Activated CD4-positive, alpha-beta T cell treated with anti-CD3 and anti-CD28 coated beads, Interleukin-2, amount 10 ng/mL, durations not matched to agents 7 days and 5 days (primary cell): ENCODE measurements at regions not wholly inside any gene's neighbourhood (a gene's known extent, or its start where the extent isn't known, plus 50 kb on each side); places are given as distances from the start of the nearest gene placed in this dataset.

Experiments used
- CTCF ChIA-PET: fragments of 350-600 bp; sonication (Branson Sonifier 250); formaldehyde crosslinking; loops from one replicate; lab custom pipeline; 2021; ENCODE audit warnings: antibody characterized with exemption; lab: Charles Lee
- POLR2A ChIA-PET: fragments of 350-600 bp; sonication (Branson Sonifier 250); formaldehyde crosslinking; loops from one replicate; lab custom pipeline; 2021; ENCODE audit warnings: antibody characterized with exemption; lab: Charles Lee
- DNase-seq: peaks from one replicate; pipeline ENCODE4 v3.0.0-alpha.2; 2020
- H3K27ac Mint-ChIP-seq: one replicate; pipeline ENCODE4 v1.8.0; 2021; ENCODE audit warnings: mild to moderate bottlenecking, moderate library complexity, mixed read lengths
- H3K27me3 Mint-ChIP-seq: one replicate; pipeline ENCODE4 v1.8.0; 2021; ENCODE audit warnings: mixed read lengths
- H3K36me3 Mint-ChIP-seq: one replicate; pipeline ENCODE4 v1.8.0; 2021; ENCODE audit warnings: low read depth, mixed read lengths
- H3K4me1 Mint-ChIP-seq: one replicate; pipeline ENCODE4 v1.8.0; 2021; ENCODE audit warnings: mixed read lengths
- H3K4me3 Mint-ChIP-seq: one replicate; pipeline ENCODE4 v1.8.0; 2021; ENCODE audit warnings: mild to moderate bottlenecking, moderate library complexity, mixed read lengths
- H3K9me3 Mint-ChIP-seq: one replicate; pipeline ENCODE4 v1.8.0; 2021; ENCODE audit warnings: mixed read lengths

GRCh38 chr7:47636433-47637175 lies 54.7 kb upstream of the TNS3 start:
- CTCF ChIA-PET, result no interaction called here

GRCh38 chr7:47636081-47636432 lies 54.1 kb upstream of the TNS3 start:
- Mint-ChIP-seq H3K4me1 (no peaks in the 10 kb centered on the region), H3K9me3 (no peaks in the 10 kb centered on the region), H3K27ac (no peak overlapping the region), H3K4me3 (no peak overlapping the region), H3K27me3 (no peaks in the 10 kb centered on the region), H3K36me3 (no peaks in the 10 kb centered on the region)
- DNase-seq, result no peak
- ChIA-PET POLR2A (no interaction called here), CTCF (no interaction called here)

More at GRCh38 chr7:47636433-47637175, 54.7 kb upstream of the TNS3 start:
- Mint-ChIP-seq H3K36me3 (no peaks in the 10 kb centered on the region), H3K27ac (no peak overlapping the region), H3K4me1 (no peaks in the 10 kb centered on the region), H3K27me3 (no peaks in the 10 kb centered on the region), H3K9me3 (no peaks in the 10 kb centered on the region), H3K4me3 (no peak overlapping the region)
- POLR2A ChIA-PET, result no interaction called here
- no peak for DNase-seq

- no peaks in the 10 kb centered on the region for H3K4me1 Mint-ChIP-seq
- POLR2A ChIA-PET, result no interaction called here
- CTCF ChIA-PET, result no interaction called here
- no peaks in the 10 kb centered on the region for H3K9me3 Mint-ChIP-seq
- H3K4me3 Mint-ChIP-seq, result no peak overlapping the region
- H3K27ac Mint-ChIP-seq, result peak overlapping the region; percentile 64
- no peaks in the 10 kb centered on the region for H3K36me3 Mint-ChIP-seq
- DNase-seq, result no peak
- H3K27me3 Mint-ChIP-seq, result no peaks in the 10 kb centered on the region
These were observed 53.5 kb upstream of the TNS3 start for GRCh38 chr7:47635091-47636080.

- Mint-ChIP-seq H3K27ac (no peak overlapping the region), H3K27me3 (no peaks in the 10 kb centered on the region), H3K4me1 (no peaks in the 10 kb centered on the region), H3K9me3 (no peaks in the 10 kb centered on the region), H3K36me3 (no peaks in the 10 kb centered on the region), H3K4me3 (no peak overlapping the region)
- POLR2A ChIA-PET, result no interaction called here
- CTCF ChIA-PET, result no interaction called here
- DNase-seq, result no peak
These were observed 52.4 kb upstream of the TNS3 start for GRCh38 chr7:47634273-47634672.

- Mint-ChIP-seq H3K27ac (no peak overlapping the region), H3K4me1 (no peaks in the 10 kb centered on the region), H3K27me3 (no peaks in the 10 kb centered on the region), H3K9me3 (no peaks in the 10 kb centered on the region), H3K4me3 (no peak overlapping the region), H3K36me3 (no peaks in the 10 kb centered on the region)
- CTCF ChIA-PET, result no interaction called here
- DNase-seq, result no peak
- POLR2A ChIA-PET, result no interaction called here
These were observed 51.2 kb upstream of the TNS3 start for GRCh38 chr7:47633134-47633533.
